ENCODE measurements at regions not wholly inside any gene's neighbourhood (a gene's known extent, or its start where the extent isn't known, plus 50 kb on each side); places are given as distances from the start of the nearest gene placed in this dataset.
"Not testable (repeated sequence)": the region's sequence is repeated elsewhere in the genome, so short reads cannot be mapped to it uniquely, and the experiment has no call there.

DNA sequence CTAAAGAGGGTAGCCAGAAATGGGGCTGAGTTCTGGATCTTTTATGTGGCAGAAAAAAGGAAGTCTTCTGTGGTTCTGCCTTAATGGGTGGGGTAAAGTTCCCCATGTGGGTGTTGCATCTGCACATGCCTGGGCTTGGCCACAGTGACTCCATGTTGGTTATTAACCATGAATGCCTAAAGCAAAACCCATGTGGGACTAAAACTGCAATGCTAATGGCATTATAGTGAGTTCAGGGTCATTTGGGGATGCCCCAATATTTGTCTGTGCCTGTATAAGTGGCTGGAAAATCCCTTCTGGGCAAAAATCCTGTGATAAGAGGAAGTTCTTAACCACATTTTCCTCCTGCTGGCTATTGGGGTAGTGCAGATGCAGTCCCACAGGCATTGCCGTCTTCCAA lies 857.4 kb downstream of the FAT4 start:
- DNase-seq = no peak

DNA sequence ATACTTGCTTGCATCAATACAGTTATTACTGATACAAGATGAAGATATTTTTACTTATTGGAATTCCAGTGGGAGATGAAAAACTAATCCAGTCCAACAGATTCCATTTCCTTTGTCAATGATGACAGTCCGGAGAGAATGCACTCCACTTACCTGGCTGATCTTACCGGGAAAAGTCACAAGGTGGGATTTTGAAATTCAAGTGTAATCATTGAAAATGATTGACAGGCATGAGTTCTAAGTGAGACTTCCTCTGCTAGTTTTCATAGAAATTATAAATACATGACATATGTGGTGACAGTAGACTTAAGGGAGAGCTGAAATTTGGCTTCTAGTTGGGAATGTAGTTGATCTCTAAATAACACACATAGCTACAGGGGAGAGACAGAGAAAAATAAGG lies 859.9 kb downstream of the FAT4 start:
- no peak for DNase-seq

DNA sequence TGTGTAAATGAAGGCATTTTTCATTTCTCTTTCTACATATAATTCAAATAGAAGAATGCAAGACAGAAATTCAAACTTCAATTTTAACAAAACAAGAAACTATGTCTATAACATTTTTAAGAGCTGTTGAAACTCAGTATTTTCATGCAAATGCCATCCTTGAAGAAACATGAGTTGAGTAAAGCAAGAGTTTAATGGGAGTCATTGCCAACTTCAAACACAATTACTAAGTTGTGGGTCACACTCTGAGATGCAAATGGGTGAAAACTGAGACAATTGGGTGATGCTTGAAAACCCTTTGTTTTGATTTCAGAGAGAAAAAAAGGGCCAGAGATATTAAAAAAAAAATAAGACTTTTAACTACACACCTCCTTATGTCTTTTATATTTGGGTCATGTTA lies 865.9 kb downstream of the FAT4 start:
- DNase-seq = no peak

DNA sequence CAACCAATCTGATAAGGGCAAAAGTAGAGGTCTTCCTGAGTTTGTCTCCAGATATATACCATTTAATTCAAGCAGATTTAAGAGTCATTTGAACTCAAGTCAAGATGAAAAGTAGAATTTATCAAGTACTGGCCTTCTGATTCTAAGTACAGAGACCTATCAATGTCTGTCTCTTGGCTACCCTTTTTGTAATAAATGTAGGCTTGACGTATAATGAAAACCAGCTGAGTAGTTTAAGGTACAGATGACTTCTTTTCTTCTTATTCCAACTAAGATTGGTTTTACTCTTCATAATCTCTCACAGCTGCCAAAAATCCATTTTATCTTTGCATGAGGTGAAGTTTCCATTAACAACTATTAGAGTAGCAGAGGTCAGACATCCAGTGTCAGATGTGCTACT lies 867.6 kb downstream of the FAT4 start:
- DNase-seq = no peak

DNA sequence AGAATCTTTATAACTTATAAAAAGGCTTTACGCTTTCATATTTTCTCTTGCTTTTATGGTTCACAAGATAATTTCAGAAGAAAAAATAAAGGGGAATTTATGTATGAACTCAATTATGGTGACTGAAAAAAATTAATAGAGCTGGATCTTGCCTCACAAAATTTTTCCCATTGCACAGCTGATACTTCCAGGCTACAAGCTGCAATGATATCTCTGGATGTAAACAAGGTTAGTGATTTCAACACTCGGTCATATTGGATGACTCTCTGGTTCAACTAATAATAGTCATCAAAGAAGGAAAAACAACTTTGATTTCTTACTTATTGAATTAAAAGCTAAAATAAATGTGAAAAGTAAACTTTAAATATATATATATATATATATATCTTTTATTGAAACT lies 868.0 kb downstream of the FAT4 start:
- no peak for DNase-seq

DNA sequence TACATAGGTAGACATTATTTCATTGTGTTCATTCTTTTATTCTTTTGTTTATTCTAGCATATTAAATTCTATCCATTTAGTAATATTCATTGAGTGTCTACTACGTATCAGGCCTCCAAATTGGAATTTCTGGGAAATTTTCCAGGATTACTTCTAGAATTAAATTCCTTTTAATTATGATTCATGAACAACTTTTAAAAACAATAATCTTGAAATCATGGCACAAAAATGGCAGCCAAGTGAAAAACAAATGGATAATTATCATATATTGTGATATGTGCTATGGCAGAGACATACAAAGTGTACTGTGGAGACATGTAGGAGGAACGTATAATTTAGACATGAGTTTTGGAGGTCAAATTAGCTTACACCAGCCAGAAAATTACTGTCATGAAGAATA lies 868.5 kb downstream of the FAT4 start:
- DNase-seq = no peak

DNA sequence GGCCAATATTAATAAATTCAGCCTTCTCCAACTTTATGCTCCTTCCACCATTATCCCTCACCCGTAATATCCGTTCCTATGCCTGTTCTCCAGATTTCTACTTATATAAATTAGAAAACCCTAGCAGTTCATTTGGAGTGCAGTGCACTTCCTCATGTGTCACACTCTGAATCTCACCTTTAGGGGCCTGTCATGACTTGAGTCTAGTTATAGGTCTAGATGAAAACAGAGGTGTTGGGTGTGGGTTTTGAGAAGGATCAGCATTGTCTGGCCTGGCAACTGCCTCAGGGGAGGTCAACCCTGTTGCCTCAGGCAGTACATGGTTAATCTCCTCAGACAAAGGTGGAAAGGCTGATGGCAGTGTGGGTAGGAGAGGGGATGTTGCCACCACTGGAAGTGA lies 876.8 kb downstream of the FAT4 start:
- no peak for DNase-seq

DNA sequence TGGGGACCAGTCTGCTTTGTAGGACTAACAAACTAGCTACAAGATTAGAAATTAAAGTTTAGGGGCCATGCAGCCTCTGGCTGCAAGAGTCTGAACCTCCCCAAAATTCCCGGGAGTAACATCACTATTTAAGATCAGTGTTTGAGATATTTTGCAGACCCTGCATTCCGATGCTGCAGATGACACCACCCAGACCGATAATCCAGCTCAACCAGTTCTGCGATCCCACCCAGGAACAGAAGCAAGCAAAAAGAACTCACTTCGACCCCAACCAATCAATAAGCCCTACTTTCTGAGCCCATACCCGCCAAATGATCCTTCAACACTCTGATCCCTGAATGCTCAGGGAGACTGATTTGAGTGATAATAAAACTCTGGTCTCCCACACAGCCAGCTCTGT lies 877.8 kb downstream of the FAT4 start:
- no peak for DNase-seq

DNA sequence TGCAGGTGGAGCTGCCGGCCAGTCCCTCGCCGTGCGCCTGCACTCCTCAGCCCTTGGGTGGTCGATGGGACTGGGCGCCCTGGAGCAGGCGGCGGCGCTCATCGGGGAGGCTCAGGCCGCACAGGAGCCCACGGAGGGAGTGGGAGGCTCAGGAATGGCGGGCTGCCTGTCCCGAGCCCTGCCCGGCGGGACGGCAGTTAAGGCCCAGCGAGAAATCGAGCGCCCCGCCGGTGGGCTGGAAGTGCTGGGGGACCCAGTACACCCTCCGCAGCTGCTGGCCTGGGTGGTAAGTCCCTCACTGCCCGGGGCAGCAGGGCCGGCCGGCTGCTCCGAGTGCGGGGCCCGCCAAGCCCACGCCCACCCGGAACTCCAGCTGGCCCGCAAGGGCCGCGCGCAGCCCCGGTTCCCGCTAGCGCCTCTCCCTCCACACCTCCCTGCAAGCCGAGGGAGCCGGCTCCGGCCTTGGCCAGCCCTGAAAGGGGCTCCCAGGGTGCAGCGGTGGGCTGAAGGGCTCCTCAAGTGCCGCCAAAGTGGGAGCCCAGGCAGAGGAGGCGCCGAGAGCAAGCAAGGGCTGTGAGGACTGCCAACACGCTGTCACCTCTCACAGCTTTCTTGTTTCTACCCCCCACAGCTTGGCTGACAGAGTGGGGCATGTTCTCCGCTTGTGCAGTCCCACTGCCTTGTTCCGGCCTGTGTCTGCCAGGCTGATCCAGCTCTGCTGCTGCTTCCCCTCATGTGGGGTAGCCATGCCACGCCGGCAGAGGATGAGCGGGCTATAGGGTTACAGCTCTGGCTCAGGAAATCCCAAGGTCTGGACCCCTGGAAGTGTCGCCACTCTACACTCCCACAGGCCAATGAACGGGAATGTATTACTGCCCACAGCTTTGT lies 886.7 kb downstream of the FAT4 start:
- not testable (repeated sequence) for DNase-seq

DNA sequence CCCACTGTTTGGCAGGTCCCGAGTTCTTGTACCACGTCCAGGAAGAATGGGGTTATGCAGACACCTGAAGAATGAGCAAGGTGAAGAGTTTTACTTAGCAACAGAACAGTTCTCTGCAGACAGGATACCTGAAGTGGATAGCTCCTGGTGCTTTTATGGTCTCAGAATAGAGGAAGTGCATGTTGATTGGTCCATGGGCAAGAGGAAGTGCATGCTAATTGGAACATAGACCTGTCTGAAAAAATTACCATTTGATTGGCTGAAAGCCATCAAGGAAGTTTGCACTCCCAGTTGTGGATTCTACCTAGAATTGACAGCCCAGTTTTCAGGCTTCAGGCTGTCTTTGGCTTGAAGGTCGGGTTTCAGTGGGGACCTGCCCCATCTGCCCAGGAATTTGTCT lies 887.5 kb downstream of the FAT4 start:
- no peak for DNase-seq

DNA sequence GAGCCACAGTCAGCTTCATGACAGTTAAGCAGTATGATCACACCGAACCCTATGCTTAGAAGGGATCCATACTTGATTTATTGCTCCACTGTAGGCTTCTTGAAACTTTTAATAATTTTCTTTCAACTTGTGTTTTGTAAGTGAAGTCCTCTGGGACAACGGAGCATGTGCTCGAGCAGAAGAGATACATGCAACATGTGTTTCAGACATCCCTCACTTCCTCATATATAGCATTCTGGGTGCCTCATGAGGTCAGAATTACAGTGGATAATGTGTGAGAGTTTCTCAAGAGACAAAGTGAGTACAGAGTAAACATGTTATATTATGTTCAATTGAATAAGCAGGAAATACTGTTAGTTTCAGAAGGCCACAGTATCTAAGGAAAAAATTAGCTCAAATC lies 893.2 kb downstream of the FAT4 start:
- no peak for DNase-seq

DNA sequence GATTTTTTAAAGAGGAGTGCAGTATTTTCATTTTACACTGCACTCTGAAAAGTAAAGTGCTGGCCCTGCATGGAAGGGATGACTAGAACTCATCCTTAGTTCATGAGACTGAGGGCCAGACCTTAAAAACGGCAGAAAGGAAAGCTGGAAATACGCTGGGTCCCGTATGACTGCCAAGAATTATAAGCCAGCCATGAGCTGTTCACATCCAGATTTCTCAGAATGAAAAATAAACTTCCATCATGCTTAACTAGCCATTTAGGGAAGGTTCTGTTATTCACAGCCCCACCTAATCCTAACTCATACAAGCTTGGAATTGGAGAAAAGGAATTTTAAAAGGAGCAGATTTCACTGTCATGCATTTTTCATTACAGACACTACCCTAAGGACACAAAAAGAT lies 894.4 kb downstream of the FAT4 start:
- DNase-seq = no peak

DNA sequence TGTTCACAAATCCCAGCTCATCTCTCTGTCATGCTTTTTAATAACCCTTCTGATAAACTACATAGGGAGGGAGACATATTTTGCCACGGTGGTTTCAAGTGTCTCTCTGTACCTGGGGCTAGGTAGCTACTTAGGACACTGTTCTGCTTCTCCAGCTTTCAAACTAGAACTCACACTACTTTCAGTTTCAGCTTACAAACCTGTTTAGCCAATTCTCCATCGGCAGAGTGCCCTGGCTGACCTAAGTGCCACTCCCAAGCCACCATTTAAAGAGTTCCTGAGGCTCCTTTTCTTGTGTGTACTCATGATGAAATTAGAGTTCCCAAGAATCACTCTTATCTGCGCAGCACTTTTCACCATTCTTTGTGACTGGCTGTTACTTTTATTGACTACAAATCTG lies 899.2 kb downstream of the FAT4 start:
- DNase-seq = no peak

DNA sequence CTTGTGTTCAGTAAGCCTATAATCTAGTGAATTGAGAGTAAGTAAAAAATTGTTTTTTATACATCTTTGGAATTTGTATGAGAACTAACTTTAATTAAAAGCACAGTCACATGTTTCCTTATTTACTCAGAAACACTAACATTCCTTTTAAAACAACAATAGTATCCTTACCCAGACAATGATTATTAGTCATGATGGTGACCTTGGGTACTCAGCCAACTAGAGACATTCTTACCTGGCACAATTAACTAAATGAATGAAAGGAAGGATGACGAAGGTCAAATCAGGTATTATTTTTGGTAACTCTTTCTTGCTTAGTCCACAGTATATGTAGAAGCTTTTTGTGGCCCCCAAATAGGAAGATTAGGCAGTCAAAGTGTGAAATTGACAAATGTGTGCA lies 901.0 kb downstream of the FAT4 start:
- DNase-seq = no peak

DNA sequence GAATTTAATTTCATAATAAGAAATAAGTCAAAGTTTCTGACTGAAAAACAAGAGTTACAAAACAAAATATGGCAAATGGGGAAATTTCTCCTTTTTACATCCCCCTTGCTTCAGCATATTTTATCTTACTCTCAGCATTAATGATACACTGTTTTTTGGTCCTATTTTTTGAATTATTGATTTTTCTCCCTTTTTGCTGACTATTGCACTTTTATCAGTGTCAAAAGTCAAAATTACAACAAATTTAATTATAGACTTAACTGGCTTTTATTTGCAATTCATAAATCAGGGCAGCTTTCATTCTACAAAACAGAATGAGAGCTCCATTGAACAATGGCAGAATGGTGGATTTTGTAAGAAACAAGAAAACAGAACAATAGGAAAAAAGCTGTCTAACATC lies 901.9 kb downstream of the FAT4 start:
- DNase-seq = no peak

DNA sequence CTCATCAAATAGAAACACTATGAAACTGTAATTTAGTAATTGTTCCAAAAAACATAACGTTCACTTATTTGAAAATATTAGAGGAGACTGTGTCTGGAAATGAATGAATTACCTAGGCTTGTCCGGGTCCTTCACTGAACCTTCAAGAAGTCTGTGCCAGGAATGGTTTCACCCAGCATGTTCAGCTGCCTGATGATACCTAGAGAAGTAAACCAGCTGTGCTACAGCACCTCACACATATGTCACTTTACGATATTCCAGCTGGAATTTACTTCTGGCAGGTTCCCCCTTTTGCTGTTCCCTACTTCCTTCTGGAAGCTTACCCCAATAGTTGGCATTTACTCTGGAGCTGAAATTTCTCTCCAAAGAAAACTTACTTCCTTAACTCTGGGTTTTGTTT lies 906.5 kb downstream of the FAT4 start:
- no peak for DNase-seq

DNA sequence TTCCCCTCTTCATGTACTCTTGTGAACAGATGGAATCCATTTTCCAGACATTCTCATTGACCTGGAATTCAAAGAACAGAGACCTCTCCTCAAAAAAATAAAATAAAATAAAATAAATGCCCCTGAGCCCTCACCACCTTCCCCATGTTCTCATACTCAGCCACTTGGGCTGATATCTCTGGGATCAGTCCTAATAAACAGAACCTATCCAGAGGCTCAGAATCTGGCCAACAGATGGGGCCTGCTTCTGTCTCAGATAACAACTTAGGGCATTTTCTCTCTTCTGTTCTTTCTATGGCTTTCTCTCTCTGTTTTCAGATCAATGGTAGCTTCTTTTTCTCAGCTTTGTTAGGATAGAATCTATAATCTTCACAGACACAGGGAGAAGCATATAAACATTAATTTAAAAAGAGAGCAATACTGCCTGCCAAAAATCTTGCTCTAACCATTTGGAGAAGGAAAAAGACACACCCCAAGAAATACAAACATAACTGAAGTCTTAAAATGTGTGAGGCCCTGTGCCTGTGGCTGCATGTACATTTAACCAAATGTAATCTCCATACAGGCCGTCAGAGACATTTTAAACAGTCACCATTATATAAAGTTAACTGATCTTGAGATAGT lies 907.1 kb downstream of the FAT4 start:
- no peak for DNase-seq

DNA sequence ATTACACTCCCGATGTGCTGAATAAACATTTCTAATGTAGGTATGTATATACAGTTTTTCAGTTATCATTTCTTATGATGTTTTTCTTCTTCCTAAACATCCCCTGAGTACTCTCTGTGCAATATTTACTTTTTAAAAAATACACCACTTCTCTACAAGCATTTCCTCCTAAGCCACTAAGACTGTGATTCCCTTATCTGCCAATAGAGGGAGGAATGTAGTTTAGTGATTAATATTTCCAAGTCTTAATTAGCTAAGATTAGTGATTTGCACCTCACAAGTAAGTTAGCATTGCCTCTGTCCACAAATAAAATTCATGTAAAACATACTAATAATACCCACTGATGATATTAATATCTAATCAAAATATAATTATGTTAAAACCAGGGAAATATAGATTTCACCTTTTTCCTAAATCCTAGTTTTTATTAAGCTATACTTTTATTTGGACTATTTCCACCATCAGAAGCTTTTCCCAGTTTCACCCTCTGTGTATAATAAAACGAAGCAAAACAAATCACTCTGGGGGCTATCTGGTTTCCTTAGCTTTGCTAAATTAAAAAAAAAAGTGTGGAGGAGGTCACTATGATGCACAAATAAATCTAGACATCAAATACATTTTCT lies 909.1 kb downstream of the FAT4 start:
- no peak for DNase-seq

DNA sequence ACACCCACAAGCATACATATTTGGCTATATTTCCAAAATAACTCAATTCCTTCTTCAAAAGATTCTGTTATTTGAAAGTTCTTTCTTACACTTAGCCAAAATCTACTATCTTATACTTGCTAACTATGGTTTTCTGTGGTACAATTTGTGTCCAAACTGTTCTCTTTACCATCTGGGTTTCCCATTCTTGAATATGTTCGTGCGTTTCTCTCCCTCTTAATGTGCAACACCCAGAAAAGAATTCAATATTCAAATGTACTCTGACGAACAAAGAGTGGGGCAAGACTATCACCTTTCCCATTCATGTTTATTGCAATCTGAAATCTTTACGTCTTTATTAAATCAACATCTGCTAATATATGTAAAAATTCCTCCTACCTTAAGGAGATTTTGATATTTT lies 912.7 kb downstream of the FAT4 start:
- no peak for DNase-seq

DNA sequence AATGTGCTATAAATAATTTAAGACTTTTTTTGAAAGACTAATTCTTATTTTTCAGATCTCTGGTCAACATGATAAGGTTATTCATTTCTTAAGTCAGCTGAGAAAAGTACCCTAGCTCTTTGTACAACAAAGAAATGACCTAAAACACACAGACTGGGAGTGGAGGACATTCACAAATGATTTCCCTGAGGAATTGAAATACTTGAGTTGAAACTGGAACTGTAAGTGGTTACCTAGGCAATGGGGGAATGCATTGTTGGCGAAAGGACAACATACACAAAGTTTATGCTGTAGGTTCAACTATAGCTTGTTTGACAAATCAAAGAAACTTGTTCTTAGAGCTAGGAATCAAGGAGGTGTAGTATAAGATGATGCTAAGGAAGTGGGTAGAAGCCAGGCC lies 915.5 kb downstream of the FAT4 start:
- DNase-seq = no peak

DNA sequence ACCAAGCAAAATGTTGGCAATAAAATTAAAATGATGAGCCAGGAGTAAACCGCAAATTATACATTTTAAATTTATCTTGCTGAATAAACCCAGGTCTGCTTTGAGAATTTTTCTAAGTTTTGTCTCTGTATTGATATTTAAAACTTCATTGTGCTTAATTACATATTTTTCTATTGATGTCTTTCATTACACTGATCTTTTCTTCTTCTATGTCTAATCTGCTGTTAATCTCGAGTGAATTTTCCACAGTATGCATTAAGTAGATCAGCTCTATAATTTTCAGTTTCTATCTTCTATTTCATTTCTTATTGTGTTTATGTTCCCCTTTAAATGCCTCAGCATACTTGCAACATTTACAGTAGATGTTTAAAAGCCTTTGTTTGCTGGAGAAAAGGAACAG lies 918.7 kb downstream of the FAT4 start:
- no peak for DNase-seq

DNA sequence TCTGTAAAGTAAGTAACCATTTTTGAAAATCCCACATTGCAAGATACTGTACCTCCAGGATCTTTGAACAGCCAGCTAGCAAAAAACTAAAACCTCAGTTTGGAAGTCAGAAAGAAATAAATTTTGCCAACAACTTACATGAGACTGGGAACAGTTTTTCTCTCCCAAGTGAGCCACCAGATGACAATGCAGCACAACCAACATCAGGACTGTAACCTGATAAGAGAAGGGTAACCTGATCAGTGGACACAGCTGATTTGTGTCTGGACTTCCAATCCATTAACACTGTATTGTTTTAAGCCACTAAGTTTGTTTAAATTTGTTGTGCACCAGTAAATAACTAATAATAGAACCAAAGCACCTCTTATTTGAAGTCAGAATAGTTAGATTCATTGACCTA lies 923.3 kb downstream of the FAT4 start:
- DNase-seq = no peak

DNA sequence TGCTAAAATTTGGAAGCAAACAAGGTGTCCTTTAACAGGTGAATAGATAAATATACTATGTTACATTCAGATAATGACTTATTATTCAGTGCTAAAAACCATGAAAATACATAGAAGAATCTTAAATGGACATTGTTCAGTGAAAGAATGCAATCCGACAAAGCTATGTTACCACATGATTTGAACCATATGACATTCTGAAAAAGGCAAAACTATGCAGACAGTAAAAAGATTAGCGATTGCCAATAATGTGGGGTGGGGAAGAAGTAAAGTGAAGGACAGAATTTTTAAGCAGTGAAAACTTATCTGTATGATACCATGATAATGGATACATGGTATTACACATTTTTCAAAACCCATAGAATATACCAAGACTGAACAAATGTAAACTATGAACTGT lies 926.9 kb downstream of the FAT4 start:
- no peak for DNase-seq

DNA sequence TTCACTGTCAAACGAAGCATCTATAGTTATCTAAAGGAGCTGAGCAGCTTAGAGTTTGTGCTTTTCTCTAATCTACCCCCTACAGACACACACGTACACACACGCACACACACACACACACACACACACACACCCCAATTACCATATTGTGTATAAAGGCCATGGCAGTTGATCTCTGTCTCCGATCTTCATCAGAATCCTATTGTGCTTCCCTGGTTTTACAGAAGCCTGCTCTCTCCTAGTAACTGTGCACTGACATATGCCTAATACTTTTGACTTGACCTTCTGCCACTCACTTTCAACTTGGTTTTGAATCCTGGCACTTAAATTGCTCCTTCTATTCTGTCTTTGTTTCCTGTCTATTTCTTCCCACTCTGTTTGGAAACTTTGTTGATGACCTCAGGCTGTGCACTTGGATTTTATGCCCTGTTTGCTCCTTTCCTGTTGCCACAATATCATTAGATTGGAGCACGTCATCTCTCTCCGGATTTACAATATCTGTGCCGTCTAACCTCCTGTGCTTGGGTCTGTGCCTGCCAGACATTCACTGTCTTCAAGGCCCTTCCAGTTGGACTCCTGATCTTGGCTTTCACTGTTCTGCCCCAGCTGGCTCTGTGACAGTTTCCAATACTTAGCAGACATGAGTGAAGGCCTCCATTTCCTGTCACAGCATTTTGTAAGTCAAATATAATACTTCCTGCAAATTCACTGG lies 928.1 kb downstream of the FAT4 start:
- DNase-seq = no peak
